ENCODE measurements at regions not wholly inside any gene's neighbourhood (a gene's known extent, or its start where the extent isn't known, plus 50 kb on each side); places are given as distances from the start of the nearest gene placed in this dataset.

GRCh38 chr13:59562924-59563323 is 600.8 kb downstream of the DIAPH3 start:
- no CpG with 5 or more reads among the region's 4 CpGs for WGBS (ENCODE audit: extremely low coverage, insufficient read length, low lambda C conversion rate)
- no peak overlapping the region for H4K8ac ChIP-seq (replicated peaks; ENCODE audit: insufficient read length, low read depth, low read length)

More at GRCh38 chr13:59562924-59563323, 600.8 kb downstream of the DIAPH3 start:
- H2BK5ac ChIP-seq (ENCODE audit: insufficient read length, low read length), result no peak overlapping the region
- no peak overlapping the region for H2BK15ac ChIP-seq (ENCODE audit: low read depth, low read length)
- H3K14ac ChIP-seq (ENCODE audit: insufficient read depth, low read length), result no peak overlapping the region
- H4K20me1 ChIP-seq (ENCODE audit: control insufficient read depth, insufficient read depth, insufficient read length), result no peaks in the 10 kb centered on the region
- H3K27ac ChIP-seq (ENCODE audit: insufficient read length, low read depth, low read length), result no peak overlapping the region
- Mint-ChIP-seq H3K27ac (peak overlapping the region in 1 of 3 experiments; percentile 20; a peak in 1 of 7 replicates), H3K27me3 (ENCODE audit: low read depth) (peaks cover 1% of the 10 kb centered on the region; the same call in 1 of the 2 replicates), H3K4me3 (no peak overlapping the region), H3K36me3 (ENCODE audit: insufficient read depth in 1 of 3, low read depth in 3 of 3) (peaks cover 35 to 63% (median 42%) of the 10 kb centered on the region in 3 experiments), H3K9me3 (peaks cover 43 to 52% of the 10 kb centered on the region in 2 experiments), H3K4me1 (peaks cover 1 to 5% of the 10 kb centered on the region in 2 experiments; a peak in 2 of 4 replicates)
- H3K56ac ChIP-seq (ENCODE audit: insufficient read length, low read depth, low read length), result no peak overlapping the region
- no peak overlapping the region for H4K5ac ChIP-seq (ENCODE audit: insufficient read length, low read depth, low read length)
- H3T11ph ChIP-seq (ENCODE audit: low read length), result no peak overlapping the region
- H3K18ac ChIP-seq (ENCODE audit: insufficient read length, low read depth, low read length), result no peak overlapping the region
- H3K4me1 ChIP-seq (ENCODE audit: insufficient read depth, low read length), result no peaks in the 10 kb centered on the region
- no peaks in the 10 kb centered on the region for H3K27me3 ChIP-seq (ENCODE audit: insufficient read depth, low read length)
- H3K23ac ChIP-seq (ENCODE audit: insufficient read length, low read depth, low read length), result no peak overlapping the region
- no peak overlapping the region for H2BK120ac ChIP-seq (ENCODE audit: low read depth, low read length, poor library complexity, severe bottlenecking)
- H3K9ac ChIP-seq (ENCODE audit: extremely low read depth, insufficient read length, low read length), result no peak overlapping the region
- H2BK20ac ChIP-seq (ENCODE audit: low read depth, low read length, poor library complexity, severe bottlenecking), result no peak overlapping the region
- H3K4me2 ChIP-seq (ENCODE audit: insufficient read depth, insufficient read length, low read length), result no peak overlapping the region
- no peak overlapping the region for H3K4ac ChIP-seq (ENCODE audit: low read depth, low read length)
- no peaks in the 10 kb centered on the region for H3K9me3 ChIP-seq (ENCODE audit: control insufficient read depth, low read depth, low read length)
- TF ChIP-seq CTCF (conservative IDR thresholded peaks at IDR 0.05), result no peak
- no peak overlapping the region for H2AK5ac ChIP-seq (ENCODE audit: insufficient read length, low read length)
- H3K79me1 ChIP-seq (ENCODE audit: insufficient read depth, low read depth, low read length, poor library complexity, severe bottlenecking), result no peaks in the 10 kb centered on the region
- DNase-seq, result no peak
- H3K23me2 ChIP-seq (ENCODE audit: insufficient read length, low read depth, low read length, poor library complexity, severe bottlenecking), result no peaks in the 10 kb centered on the region
- H4K91ac ChIP-seq (ENCODE audit: insufficient read length, low read depth, low read length), result no peak overlapping the region
- no peaks in the 10 kb centered on the region for H3K79me2 ChIP-seq (ENCODE audit: insufficient read depth, low read length)
- no peak overlapping the region for H2BK12ac ChIP-seq (ENCODE audit: insufficient read length, low read depth, low read length)
- no peak overlapping the region for H2AFZ ChIP-seq (ENCODE audit: low read length)
